CD4-positive, alpha-beta T cell (primary cell): ENCODE measurements at regions not wholly inside any gene's neighbourhood (a gene's known extent, or its start where the extent isn't known, plus 50 kb on each side); places are given as distances from the start of the nearest gene placed in this dataset.

Experiments
- ATAC-seq: fragments of 200-7000 bp; cut with Tn5 transposase; one replicate; pipeline ENCODE4 v1.10.0; 2022; ENCODE audit warnings: mild to moderate bottlenecking; ENCODE audit not compliant: poor library complexity
- CTCF ChIA-PET: fragments of 350-600 bp; sonication (Branson Sonifier 250); formaldehyde crosslinking; loops from one replicate; lab custom pipeline; 2021; ENCODE audit warnings: antibody characterized with exemption, inconsistent platforms; lab: Charles Lee
- POLR2A ChIA-PET: fragments of 350-600 bp; sonication (Branson Sonifier 250); formaldehyde crosslinking; loops from one replicate; lab custom pipeline; 2021; ENCODE audit warnings: antibody characterized with exemption, inconsistent platforms; lab: Charles Lee
- DNase-seq, 14 experiments: peaks; one replicate each; pipeline ENCODE4 v3.0.0-alpha.2; 2013 to 2020; ENCODE audit warnings: mixed read lengths in 2 of 14
- H3K27ac ChIP-seq, 2 donors: one replicate each; pipeline versions ENCODE4 v1.5.1 to v1.7.0; 2013; ENCODE audit warnings: low read length in 2 of 2, low read depth in 1 of 2, mild to moderate bottlenecking in 1 of 2
- H3K27me3 ChIP-seq, 2 experiments: 1 replicate in 1 of 2; 2 replicates in 1 of 2; pipeline versions ENCODE4 v1.6.1 to v1.7.0; 2013; ENCODE audit warnings: low read length in 2 of 2, control low read depth in 1 of 2, mild to moderate bottlenecking in 1 of 2, moderate library complexity in 1 of 2; ENCODE audit not compliant: insufficient read depth in 2 of 2, control insufficient read depth in 1 of 2
- H3K36me3 ChIP-seq: one replicate; pipeline ENCODE4 v1.6.1; 2013; ENCODE audit warnings: low read length, control low read depth; ENCODE audit not compliant: insufficient read depth
- H3K4me1 ChIP-seq: one replicate; pipeline ENCODE4 v1.6.1; 2013; ENCODE audit warnings: low read length, control low read depth; ENCODE audit not compliant: insufficient read depth
- H3K4me3 ChIP-seq: one replicate; pipeline ENCODE4 v1.5.1; 2013; ENCODE audit warnings: mild to moderate bottlenecking, low read length, moderate library complexity
- H3K9me3 ChIP-seq, 2 experiments: 1 replicate in 1 of 2; 2 replicates in 1 of 2; pipeline versions ENCODE4 v1.6.1 to v1.7.0; 2013; ENCODE audit warnings: low read length in 2 of 2, mild to moderate bottlenecking in 2 of 2, control low read depth in 1 of 2, moderate library complexity in 1 of 2; ENCODE audit not compliant: control insufficient read depth in 1 of 2, insufficient read depth in 1 of 2
- H3K27ac Mint-ChIP-seq: one replicate; pipeline ENCODE4 v1.8.0; 2020; ENCODE audit warnings: mixed read lengths
- H3K27me3 Mint-ChIP-seq: one replicate; pipeline ENCODE4 v1.8.0; 2021; ENCODE audit warnings: mixed read lengths
- H3K36me3 Mint-ChIP-seq: one replicate; pipeline ENCODE4 v1.8.0; 2021; ENCODE audit warnings: low read depth, mixed read lengths
- H3K4me1 Mint-ChIP-seq: one replicate; pipeline ENCODE4 v1.8.0; 2021; ENCODE audit warnings: low read depth, mixed read lengths
- H3K4me3 Mint-ChIP-seq: one replicate; pipeline ENCODE4 v1.8.0; 2020; ENCODE audit warnings: mild to moderate bottlenecking, mixed read lengths
- H3K9me3 Mint-ChIP-seq: one replicate; pipeline ENCODE4 v1.8.0; 2020; ENCODE audit warnings: mixed read lengths
- intact Hi-C, 2 experiments: fragments of 100-400 bp; cut with DNase I in 1 of 2; cut with micrococcal nuclease in 1 of 2; formaldehyde crosslinking; loops; one replicate each; pipeline versions ENCODE4 v1.15.1 to v1.9.0; 2023 to 2025; cut with DNase I, micrococcal nuclease
- TF ChIP-seq, protein P1 (sequence below): fragments of 200-600 bp; IDR thresholded peaks from one replicate; pipeline ENCODE4 v1.8.0; 2022; ENCODE audit warnings: antibody characterized with exemption, mild to moderate bottlenecking

DNA sequence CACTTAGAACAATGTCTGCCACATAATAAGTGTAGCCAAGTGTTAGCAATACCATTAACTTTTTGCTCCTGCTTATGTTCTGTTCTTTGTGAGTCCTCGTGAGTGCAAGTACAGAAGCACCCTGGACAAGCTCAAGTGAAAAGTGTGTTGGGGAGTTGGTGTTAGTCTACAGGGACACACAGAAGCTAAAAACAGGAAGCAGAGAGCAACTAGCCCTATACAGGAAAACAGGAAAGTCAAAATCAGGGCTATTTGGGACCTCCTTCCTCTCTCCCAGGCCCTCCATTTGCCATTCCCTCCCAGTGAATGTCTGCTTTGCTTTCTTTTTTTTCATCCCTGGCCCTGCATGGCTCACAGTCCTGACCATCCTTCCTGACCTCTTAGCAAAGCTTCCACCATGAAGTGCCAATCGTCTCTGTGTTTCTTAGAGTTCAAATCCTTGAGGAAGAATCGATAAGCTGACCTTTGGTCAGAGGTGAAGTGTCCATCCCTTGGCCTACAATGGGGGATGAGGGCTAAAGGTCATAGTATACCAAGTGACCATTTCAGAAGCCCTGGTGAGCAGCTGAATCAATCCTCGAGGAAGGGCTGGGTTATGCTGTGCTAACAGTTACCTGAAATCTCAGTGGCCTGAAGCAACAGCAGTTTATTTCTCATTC lies 328.2 kb downstream of the SHQ1 start:
- CTCF ChIA-PET: no interaction called here
- ATAC-seq: no peak
- no peak overlapping the region for H3K27ac Mint-ChIP-seq

DNA sequence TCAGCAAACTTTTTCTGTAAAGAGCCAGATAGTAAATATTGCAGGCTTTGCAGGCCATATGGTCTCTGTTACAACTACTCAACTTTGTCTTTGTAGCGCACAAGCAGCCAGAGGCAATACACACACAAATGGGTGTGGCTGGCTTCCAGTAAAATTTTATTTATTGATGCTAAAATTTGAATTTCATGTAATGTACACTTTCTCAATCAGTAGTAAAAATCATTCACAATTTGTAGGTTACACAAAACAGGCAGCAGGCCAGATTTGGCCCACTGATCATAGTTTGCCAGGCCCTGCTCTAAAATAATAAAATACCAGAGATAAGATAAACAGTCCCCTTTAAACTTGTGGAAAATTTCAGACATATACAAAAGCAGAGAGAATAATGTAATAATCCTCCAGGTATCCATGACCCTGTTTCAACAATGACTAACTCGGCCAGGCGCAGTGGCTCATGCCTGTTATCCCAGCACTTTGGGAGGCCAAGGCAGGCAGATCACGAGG lies 330.3 kb downstream of the SHQ1 start:
- ChIA-PET CTCF (no interaction called here), POLR2A (no interaction called here)
- Mint-ChIP-seq H3K9me3 (no peaks in the 10 kb centered on the region), H3K4me1 (peaks cover 2% of the 10 kb centered on the region), H3K4me3 (no peak overlapping the region), H3K27me3 (no peaks in the 10 kb centered on the region), H3K27ac (no peak overlapping the region), H3K36me3 (no peaks in the 10 kb centered on the region)
- ATAC-seq (no peak), DNase-seq (no peak)
- TF ChIP-seq, protein P1, sequence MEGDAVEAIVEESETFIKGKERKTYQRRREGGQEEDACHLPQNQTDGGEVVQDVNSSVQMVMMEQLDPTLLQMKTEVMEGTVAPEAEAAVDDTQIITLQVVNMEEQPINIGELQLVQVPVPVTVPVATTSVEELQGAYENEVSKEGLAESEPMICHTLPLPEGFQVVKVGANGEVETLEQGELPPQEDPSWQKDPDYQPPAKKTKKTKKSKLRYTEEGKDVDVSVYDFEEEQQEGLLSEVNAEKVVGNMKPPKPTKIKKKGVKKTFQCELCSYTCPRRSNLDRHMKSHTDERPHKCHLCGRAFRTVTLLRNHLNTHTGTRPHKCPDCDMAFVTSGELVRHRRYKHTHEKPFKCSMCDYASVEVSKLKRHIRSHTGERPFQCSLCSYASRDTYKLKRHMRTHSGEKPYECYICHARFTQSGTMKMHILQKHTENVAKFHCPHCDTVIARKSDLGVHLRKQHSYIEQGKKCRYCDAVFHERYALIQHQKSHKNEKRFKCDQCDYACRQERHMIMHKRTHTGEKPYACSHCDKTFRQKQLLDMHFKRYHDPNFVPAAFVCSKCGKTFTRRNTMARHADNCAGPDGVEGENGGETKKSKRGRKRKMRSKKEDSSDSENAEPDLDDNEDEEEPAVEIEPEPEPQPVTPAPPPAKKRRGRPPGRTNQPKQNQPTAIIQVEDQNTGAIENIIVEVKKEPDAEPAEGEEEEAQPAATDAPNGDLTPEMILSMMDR: no peak
- H3K27ac ChIP-seq: no peak overlapping the region
- no peak overlapping the region for H3K4me3 ChIP-seq
- H3K36me3 ChIP-seq: no peaks in the 10 kb centered on the region
- no peaks in the 10 kb centered on the region for H3K27me3 ChIP-seq
- no peaks in the 10 kb centered on the region for H3K9me3 ChIP-seq
- intact Hi-C loops: no loop called here
- no peaks in the 10 kb centered on the region for H3K4me1 ChIP-seq

More for the DNA sequence above, 328.2 kb downstream of the SHQ1 start:
- POLR2A ChIA-PET: no interaction called here
- DNase-seq: peak in 1 of 14 experiments; percentile 13
- H3K36me3 Mint-ChIP-seq: no peaks in the 10 kb centered on the region
- H3K27me3 ChIP-seq: no peaks in the 10 kb centered on the region
- no peak overlapping the region for H3K4me3 Mint-ChIP-seq
- H3K36me3 ChIP-seq: no peaks in the 10 kb centered on the region
- no peak overlapping the region for H3K27ac ChIP-seq
- no peaks in the 10 kb centered on the region for H3K9me3 ChIP-seq
- peaks cover 13% of the 10 kb centered on the region for H3K4me1 Mint-ChIP-seq
- intact Hi-C loops: no loop called here
- no peaks in the 10 kb centered on the region for H3K27me3 Mint-ChIP-seq
- no peak overlapping the region for H3K4me3 ChIP-seq
- no peaks in the 10 kb centered on the region for H3K4me1 ChIP-seq
- TF ChIP-seq, protein P1: no peak
- H3K9me3 Mint-ChIP-seq: no peaks in the 10 kb centered on the region

DNA sequence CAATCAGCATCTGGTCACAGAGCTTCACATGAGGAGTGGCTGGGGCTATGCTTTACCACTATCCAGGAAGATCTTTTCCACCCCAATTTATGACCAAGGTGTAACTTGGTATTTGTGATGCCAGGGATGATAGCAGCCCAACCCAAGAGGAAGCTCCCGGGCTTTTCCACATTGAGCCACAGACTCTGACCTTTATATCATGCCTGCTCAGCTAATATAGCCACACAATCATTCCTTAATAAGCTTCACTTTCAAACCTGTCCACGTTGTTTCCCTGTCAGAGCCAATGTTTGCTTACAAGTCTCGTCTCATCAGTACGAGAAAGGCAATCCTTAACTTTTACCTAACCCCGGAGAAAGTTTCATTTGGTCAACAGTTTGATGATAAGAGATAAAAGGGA lies 330.9 kb downstream of the SHQ1 start:
- no peaks in the 10 kb centered on the region for H3K36me3 ChIP-seq
- no peaks in the 10 kb centered on the region for H3K27me3 ChIP-seq
- DNase-seq (no peak), ATAC-seq (no peak)
- Mint-ChIP-seq H3K4me3 (no peak overlapping the region), H3K27ac (no peak overlapping the region), H3K27me3 (no peaks in the 10 kb centered on the region), H3K4me1 (no peaks in the 10 kb centered on the region), H3K9me3 (no peaks in the 10 kb centered on the region), H3K36me3 (no peaks in the 10 kb centered on the region)
- TF ChIP-seq, protein P1: no peak
- no peaks in the 10 kb centered on the region for H3K9me3 ChIP-seq
- H3K4me1 ChIP-seq: no peaks in the 10 kb centered on the region
- ChIA-PET POLR2A (no interaction called here), CTCF (no interaction called here)
- H3K27ac ChIP-seq: no peak overlapping the region
- no peak overlapping the region for H3K4me3 ChIP-seq
- intact Hi-C loops: no loop called here
